Hepatic stellate cell (primary cell): ENCODE measurements at regions not wholly inside any gene's neighbourhood (a gene's known extent, or its start where the extent isn't known, plus 50 kb on each side); places are given as distances from the start of the nearest gene placed in this dataset.
A peak's percentile ranks its signal among the peaks of the same experiment; 100 is the strongest.

ENCODE experiments used
- DNase-seq: peaks from one replicate; pipeline ENCODE4 v3.0.0; 2011; ENCODE audit warnings: low spot score

DNA sequence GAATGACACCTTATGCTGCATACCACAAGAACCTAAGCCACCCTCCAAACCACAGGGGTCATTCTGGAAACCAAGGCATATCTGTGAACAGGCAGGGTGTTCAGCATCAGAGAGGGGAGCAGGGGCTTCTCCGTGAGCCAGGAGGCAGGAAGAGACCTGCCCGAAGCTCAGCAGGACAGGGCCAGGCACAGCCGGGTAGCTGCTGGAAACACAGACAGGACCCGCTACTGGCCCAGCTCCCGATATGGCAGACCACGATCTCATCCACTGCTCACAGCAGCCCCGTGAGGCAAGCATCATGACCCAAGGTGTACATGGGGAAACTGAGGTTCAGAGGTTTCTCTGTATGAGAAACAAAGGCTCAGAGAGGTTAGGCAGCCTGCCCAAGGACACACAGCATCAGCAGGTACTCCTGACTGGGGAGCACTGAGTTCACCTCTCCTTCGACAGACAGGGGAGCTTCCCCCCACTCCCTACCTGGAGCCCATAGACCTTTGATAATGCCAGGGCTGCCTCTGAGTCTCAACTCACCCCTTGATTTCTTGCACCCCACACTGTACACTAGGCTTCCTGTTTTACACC lies 317.7 kb downstream of the MATN1 start:
- no peak for DNase-seq

DNA sequence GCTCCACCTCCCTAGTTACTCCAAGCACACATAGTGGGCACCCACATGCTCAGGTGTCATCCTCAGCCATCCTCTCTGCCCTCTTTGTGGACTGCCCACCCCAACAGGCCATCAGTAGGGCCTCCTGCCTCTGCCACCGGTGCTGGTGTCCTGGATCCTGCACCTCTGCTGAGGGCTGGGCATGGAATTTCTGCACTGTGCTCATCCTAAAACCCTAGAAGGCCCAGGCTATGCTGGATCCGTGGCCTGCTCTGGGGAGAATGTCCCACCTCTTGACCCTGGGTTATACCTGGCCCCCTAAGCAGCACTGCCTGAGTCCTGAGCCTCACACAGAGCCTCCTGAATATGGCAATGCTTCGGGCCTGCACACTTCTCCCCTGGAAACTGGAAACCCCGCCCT lies 318.3 kb downstream of the MATN1 start:
- DNase-seq = no peak

DNA sequence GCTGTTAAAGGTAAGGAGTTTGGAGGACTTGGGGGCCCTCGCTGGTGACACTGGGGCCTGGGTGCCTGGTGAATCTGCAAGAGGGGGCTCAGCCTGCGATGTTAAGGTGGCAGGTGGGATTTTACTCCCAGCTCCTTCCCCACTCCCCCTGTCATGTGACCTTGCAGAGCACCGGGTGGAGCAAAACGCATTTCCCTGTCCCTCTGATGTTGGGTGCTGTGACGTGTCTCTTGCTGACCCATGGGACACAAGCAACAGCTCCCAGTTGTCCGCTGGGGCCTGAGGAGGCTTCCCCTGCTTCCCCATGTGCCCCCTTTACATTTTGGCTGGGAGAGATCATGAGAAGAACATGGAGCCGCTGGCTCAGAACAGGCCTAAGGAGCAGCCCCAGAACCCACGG lies 319.0 kb downstream of the MATN1 start:
- no peak for DNase-seq

DNA sequence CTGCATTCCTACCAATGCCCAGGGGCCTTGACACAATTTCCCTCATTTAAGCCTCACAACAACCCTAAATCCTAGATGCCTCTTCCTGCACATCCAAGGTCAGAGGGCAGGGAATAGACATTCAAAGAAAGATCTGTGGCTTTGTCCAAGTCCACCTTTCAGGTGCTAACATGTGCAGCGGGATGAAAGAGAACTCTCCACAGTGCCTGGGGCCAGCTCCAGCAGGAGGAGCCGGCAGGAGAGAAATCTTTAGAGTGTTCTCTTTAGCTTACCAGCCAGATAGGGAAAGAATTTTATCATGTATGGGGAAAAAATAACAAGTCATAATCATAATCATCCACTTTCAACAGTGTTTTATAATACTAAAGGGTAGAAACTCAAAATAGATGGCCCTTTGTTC lies 319.7 kb downstream of the MATN1 start:
- no peak for DNase-seq

DNA sequence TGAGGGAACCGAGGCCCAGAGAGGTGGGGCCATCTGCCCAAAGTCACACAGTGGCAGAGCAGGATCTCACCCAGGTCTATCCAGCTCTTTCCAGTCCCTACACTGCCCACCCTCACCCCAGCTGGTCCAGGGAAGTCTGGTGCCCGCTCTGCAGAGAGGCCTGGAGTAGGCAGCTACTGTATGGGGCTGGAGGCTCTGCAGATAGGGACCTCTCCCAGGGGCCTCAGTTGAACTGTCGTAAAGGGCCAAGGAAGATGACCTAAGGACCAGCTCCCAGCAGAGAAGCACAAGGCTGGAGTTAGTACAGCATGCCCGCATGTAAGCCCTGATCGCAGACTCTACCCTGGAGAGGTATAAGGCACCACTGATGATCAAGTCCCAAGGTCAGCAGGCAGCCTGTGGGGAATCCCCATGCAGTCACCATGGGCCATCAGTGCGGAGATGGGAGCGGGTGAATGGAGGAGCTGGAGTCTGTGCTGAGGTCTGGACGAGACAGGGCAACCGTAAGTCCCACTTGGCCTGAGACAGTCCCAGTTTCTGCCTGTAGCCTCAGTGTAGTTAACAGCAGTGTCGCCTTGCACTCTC lies 320.2 kb downstream of the MATN1 start:
- DNase-seq = no peak

DNA sequence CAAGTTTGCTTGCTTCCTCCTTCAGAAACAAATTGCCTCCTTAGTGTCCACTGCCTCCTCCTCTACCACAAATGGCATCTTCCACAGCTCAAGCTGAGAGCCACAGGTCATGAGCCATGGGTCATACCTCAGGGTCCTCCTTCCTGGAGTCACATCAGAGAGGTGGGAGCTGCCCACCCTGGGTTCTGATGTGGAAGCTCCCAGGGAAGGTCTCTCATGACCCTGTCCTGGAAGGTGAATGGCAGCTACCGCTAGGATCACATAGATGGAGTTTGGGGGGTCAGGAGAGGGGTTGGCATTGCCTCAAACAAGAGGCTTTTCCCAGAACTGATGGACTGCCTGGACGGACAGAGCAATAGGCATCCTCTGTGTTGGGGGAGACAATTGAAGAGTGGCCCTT lies 321.4 kb downstream of the MATN1 start:
- DNase-seq = no peak

DNA sequence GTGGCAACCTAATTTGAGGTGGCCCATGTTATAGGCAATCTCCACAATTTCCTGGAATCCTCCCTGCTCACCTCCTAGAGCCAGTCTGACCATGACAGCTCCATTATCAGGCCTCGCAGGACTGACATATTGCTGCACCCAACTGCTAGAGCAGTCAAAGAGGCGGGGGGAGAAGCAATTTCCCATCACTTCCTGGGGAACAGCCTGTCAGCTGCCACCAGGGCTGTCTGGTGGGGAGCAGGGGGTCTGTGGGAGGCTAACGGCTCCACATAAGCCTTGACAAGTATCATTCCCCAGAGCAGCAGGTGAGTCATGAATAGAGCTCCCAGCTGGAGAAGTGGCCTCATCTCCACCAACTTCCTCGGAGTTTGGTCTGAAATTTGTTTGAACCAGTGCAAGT lies 322.9 kb downstream of the MATN1 start:
- no peak for DNase-seq

DNA sequence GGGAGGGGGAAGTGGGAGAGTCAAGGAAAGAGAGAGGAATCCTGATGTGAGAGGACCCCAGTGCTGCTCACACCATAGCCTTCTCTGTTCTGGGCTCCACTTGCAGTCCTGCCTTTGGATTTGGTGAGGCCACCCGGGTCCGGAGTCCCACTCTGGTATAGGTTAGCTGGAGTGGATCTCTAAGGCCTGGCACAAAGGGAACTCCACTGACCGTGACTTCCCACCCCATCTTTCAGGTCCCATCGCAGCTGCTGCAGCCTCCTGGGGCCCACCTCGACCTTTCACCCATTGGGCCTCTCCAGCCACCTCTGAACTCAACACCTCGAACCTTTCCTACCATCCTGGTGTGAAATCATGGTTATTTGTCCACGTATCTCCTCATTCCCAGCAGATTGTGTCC lies 324.4 kb downstream of the MATN1 start:
- DNase-seq = no peak

DNA sequence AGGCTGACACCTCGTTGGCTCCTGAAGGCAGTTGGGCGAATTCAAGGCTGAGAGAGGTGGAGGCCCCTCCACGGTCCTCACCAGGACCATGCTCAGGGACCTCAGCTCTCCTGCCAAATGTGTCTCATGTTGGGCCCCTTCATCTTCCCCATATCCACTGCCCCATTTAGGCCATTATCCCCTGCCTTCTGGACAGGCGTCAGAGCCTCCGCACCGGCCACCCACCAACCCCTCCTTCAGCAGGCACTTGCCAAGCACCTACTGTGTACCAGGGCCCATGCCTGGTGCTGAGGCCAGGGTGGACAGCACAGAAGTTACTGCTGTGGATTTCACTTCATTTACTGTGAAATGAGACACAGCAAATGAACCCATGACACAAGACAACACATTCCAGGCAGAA lies 325.8 kb downstream of the MATN1 start:
- no peak for DNase-seq

DNA sequence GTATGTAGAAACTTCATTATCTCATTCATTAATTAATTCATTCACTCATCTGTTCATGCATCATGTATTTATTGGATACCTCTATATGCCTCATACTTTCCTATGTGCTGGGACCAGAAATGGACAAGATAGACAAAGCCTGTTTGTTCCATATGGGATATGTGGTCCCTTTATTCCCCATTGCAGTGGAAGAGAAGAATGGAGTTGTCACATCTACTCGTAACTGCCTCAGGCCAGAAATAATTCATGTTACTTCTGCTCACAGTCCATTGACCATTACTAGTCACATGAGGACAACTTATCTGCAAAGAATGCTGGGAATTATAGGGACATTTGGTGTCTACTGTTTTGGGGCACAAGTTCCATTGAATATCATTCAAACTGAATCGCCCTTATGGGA lies 327.8 kb downstream of the MATN1 start:
- no peak for DNase-seq

DNA sequence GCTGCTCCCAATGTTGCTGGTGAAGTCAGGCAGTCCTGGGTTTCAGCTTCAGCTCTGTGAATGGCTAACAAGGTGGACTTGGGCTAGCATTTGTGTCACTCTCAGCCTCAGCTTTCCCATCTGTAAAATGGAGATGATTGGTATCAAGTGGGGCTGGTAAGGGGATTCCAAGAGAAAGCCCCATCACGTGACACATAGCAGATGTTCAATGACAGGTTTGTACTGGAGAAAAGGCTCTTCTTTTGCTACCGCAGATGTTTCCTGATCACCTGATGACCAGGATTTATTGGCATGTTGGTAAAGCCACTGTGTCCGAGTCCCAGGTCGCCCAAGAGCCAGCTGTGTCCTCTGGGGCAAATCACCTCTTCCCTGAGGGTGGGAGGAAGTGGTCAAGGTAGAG lies 335.0 kb downstream of the MATN1 start:
- no peak for DNase-seq

DNA sequence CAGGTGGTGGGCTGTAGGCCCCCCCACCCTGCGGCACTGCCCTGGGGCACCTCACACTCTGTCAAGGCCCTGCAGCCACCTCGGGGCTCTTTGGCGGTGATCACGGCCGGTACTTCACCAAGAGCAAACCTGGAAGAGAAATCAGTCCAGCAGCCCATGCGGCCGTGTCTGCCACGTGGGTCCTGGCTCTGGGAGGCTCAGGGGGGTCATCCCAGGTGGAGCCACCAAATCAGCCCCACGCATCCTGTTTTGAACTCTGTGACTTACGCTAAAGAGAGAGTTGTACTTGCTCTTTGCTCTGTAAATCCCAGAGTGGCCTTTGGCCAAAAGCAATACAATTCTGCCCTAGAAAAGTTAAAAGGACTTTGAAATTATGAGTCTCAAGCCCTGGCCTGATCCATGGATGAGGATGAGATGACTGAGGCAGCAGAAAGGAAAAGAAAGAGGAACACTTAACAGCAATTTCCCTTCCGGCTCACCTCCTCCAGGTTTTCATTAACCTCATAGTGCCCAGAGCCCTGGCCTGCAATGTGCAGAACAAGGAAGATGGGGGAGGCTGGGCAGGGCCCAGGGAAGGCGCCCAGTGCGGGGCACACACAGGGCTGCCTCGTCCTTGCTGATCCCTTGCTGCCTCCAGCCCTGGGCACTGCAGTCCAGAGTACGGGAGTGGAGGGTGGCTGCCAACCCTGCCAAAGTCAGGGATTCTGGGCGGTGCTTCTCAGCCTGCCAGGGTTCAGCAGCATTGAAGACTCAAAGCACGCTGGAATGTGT lies 337.0 kb downstream of the MATN1 start:
- no peak for DNase-seq

DNA sequence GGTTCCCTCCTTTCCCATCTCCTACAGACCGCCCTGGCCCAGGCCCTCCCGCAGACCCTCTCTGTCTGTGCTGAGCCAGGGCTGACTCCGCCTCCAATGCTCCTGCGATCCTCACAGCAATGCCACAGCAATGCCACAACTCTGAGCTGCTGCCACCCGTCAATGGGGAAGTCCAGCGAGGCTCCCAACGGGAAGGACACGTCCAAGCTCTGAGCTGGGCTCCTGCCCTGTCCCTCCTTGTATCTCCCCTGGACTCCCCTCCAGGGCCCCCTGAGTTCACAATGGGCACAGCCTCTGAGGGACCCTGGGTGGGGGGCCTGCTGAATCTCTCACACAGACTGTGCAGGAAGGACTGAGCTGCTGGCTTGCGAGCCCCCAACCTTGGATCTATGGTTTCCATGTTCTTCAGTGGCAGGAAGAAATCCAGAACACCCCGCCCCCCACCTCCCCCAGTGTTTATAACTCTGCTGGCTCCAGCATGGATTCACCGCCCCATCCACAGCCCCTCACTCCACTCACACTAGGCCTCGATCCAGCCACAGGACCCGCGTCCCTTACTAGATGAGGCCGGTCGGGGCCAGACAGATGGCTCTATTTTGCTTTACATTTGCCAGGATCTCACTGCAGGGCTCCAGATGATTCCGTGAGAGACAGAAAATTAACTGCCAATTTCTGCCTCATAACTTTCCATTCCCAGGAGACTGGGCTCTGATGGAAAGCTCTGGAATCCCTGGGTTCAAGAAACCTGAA lies 338.0 kb downstream of the MATN1 start:
- DNase-seq = no peak

DNA sequence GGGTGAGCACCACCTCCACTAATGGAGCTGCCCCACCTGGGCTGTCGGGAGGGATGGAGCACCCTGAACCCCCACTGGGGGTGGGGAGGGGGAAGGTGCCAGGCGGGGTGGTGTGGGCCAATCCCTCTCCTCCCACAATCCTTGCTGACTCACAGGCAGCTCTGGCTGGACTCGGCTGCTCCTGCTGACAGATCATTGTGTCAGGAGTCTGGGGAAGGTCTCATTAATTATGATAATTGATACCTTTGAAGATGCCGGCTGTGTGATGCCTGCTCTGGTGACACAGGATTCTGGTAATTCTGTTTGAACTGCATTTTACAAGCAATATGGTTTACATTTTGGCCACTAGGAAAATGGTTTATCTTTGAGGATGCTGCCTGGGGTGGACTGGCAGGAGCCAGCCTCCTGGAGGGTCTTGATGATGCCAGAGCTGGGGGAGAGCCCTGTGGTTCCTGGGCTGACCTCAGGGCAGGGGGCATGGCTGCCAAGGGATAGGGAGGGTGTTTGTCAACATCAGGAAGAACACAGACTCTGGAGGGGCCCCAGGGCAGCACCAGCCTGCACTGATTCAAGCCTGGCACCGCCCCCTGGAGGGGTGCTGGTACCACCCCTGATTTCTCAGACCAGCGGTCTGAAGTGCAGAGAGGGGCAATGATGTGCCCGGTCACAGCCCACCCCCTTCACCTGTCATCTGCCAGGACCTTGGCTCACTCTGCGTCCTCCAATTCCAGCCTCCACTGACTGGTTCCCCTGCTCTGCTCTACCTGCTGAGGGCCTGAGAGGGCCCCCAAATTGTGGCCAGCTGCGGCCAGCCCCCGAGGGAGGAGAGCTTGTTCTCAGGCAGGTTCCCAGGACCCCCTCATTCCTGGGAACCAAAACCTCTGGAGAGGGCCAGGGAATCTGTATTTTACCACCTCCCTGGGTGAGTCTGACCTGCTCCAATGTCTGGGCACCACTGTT lies 338.8 kb downstream of the MATN1 start:
- no peak for DNase-seq

DNA sequence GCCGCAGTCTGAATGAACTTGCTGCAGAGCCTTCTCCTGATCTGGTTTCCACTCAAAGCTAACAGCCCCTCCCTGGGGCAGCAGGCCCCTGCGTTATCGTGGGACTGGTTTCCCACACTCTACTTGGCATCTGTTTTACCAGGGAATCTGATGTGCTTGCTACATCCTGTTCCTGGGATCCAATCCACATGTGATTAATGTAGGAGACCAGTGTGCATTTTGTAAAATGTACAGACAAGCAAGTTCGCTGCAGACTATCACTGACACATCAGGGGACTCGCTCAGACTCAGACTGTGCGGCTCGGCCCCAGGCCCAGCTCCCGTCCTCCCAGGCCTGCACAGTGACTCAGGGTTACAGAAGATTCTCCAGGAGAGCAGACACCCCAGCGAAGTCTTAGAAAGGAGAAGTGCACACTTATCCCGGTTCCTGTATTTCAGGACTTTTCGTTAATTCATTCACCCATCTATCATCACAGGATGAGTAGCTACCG lies 340.1 kb downstream of the MATN1 start:
- no peak for DNase-seq

DNA sequence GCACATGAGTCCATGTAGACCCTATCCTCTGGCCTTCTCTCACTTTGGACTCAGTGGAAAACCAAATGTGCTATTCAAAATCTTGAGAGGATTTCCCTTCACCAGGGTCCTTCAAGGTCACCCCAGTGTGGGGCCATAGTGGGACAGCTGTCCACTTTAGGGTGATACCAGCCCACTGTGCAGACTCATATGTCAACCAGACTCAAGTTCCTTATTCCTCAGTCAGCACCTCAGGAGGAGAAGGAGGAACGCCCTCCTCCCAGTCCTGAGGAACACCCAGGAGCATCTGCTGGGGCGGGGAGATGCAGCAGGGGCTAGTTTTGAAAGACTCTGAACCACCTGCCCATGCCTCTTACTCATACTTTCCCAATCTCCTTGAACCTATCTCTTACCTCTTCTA lies 340.9 kb downstream of the MATN1 start:
- no peak for DNase-seq

DNA sequence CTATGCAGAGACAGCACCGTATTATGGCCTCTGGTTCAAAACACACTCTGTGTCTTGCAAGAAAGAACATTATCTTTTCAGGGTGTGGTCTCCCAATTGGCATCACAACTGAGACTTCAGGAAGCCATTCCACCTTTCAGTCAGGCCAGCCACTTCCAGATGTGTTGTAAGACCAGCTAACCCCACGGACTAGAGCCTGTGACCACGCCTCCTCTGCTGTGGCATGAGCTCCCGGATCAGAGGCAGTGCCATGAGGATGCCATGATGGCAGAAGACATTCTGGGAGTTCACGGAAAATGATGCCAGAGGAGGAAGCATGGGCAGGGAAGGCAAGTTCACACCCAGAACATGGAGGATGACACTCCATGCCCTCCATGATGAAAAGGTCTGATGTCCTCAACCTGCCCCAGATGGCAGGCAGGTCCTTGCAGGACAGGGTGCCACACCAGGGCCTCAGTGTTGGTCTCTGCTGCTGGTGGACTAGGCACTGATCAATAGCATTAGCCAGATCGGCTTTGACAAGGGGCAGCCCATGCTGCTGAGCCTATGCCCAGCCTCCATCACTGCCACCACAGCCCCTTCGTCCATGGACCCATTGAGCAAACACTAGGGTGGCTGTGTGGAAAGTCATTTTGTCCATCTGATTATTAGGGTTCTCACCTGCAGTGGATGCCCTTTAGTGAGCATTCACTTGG lies 341.6 kb downstream of the MATN1 start:
- DNase-seq = no peak

DNA sequence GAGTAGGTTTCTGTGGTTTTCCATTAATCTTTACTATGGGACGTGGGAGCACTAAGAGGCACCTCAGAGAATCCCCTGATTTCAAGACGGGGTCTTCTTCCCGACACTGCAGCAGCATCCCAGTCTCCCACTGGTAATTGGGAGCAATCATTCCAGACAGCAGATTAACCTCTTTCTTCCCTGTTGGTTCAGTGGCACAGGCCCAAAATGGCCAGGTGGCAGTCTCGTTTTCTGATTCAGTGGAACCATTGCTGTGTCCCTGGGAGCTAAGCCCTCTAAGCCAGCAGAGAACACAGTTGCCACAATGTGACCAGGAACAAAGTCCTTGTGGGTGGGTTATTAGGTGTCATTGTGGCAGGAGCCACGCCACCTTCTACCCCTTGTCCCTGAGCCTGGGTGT lies 342.1 kb downstream of the MATN1 start:
- no peak for DNase-seq

DNA sequence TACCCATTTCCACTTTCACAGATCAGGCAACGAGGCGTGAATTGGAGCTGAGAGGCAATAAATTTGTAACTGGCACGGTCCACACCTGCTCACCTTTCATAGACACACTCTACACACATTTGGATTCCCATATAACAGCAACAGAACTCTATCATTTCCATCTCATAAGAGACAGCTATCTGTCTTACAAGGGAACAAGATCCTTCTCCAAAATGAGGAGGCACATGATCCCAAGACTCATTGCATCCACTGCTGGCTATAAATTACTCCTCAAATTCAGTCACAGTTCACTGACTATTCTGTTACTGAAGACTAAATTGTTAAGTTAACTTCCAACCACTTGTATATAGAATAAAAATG lies 342.8 kb downstream of the MATN1 start:
- DNase-seq = no peak

DNA sequence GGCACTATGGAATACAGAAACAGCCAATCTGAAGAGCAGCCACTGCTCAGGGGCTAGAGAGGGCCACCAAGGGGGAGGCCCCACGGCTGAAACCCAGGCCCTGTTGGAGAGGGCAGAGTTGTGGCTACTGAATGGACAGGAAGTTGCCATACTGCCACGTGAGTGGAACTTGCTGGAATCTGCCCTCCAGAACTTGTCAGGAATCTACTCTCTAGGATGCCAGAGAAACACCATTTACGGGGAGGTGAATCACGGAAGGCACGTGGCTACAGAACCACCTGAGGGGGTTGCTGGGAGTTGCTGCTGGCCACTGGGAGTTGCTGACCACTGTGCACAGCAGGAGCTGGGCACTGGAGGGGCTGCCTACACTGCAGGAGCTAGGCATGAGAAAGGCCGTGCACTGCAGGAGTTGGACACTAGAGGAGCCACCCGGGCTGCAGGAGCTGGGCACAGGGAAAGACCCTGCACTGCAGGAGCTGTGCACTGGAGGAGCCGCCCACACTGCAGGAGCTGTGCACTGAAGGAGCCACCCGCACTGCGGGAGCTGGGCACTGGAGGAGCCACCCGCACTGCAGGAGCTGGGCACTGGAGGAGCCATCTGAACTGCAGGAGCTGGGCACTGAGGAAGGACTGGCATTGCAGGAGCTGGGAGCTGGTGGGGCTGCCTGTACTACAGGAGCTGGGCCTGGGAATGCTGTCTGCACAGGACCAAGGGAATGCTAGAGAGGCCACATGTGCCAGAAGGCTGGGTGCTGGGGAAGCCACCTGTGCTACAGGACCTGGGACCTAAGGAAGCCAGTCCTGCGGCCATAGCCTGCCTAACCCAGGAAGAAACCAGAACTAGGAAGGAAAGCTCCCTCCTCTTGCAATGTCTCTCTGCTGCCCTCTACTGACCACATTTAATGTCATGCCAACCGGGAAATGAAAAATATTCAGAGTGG lies 343.4 kb downstream of the MATN1 start:
- peak; percentile 91 for DNase-seq
